ENCODE measurements at regions not wholly inside any gene's neighbourhood (a gene's known extent, or its start where the extent isn't known, plus 50 kb on each side); places are given as distances from the start of the nearest gene placed in this dataset.
A peak's percentile ranks its signal among the peaks of the same experiment; 100 is the strongest.

GRCh38 chr2:71891719-71892422 lies 255.8 kb downstream of the CYP26B1 start:
- no peak for DNase-seq (ENCODE audit: low read depth)

GRCh38 chr2:71891155-71891554 lies 256.5 kb downstream of the CYP26B1 start:
- DNase-seq (ENCODE audit: low read depth): no peak

- DNase-seq (ENCODE audit: low read depth): peak; percentile 96
These were observed 257.6 kb downstream of the CYP26B1 start for GRCh38 chr2:71889759-71890684.

- DNase-seq (ENCODE audit: low read depth): no peak
These were observed 258.8 kb downstream of the CYP26B1 start for GRCh38 chr2:71888751-71889445.

- no peak for DNase-seq (ENCODE audit: low read depth)
These were observed 260.5 kb downstream of the CYP26B1 start for GRCh38 chr2:71887196-71887595.

- no peak for DNase-seq (ENCODE audit: low read depth)
These were observed 261.4 kb downstream of the CYP26B1 start for GRCh38 chr2:71886241-71886640.

GRCh38 chr2:71884303-71885042 lies 263.2 kb downstream of the CYP26B1 start:
- no peak for DNase-seq (ENCODE audit: low read depth)

GRCh38 chr2:71882949-71883472 lies 264.7 kb downstream of the CYP26B1 start:
- peak; percentile 84 for DNase-seq (ENCODE audit: low read depth)

- DNase-seq (ENCODE audit: low read depth): no peak
These were observed 265.3 kb downstream of the CYP26B1 start for GRCh38 chr2:71882236-71882946.

GRCh38 chr2:71880846-71881610 lies 266.6 kb downstream of the CYP26B1 start:
- DNase-seq (ENCODE audit: low read depth): peak; percentile 80

- DNase-seq (ENCODE audit: low read depth): no peak
These were observed 267.4 kb downstream of the CYP26B1 start for GRCh38 chr2:71880287-71880686.

- no peak for DNase-seq (ENCODE audit: low read depth)
These were observed 268.0 kb downstream of the CYP26B1 start for GRCh38 chr2:71879509-71880184.

- no peak for DNase-seq (ENCODE audit: low read depth)
These were observed 268.8 kb downstream of the CYP26B1 start for GRCh38 chr2:71878626-71879508.

GRCh38 chr2:71877636-71878035 lies 270.0 kb downstream of the CYP26B1 start:
- DNase-seq (ENCODE audit: low read depth): no peak

- DNase-seq (ENCODE audit: low read depth): no peak
These were observed 270.9 kb downstream of the CYP26B1 start for GRCh38 chr2:71876542-71877451.

- DNase-seq (ENCODE audit: low read depth): no peak
These were observed 275.1 kb downstream of the CYP26B1 start for GRCh38 chr2:71872466-71873051.

- DNase-seq (ENCODE audit: low read depth): no peak
These were observed 282.2 kb downstream of the CYP26B1 start for GRCh38 chr2:71865391-71865965.

Data from GM04503 (cell line).